ENCODE measurements at regions not wholly inside any gene's neighbourhood (a gene's known extent, or its start where the extent isn't known, plus 50 kb on each side); places are given as distances from the start of the nearest gene placed in this dataset.

GRCh38 chr18:78918707-78919106 lies 60.9 kb upstream of the SALL3 start:
- DNase-seq = no peak
- H3K4me3 Mint-ChIP-seq = no peak overlapping the region
- intact Hi-C loops (cut with micrococcal nuclease) = no loop called here

GRCh38 chr18:78919956-78920355 lies 59.7 kb upstream of the SALL3 start:
- no peak overlapping the region for H3K4me3 ChIP-seq (replicated peaks in 1 of 3; ENCODE audit: low read depth in 2 of 3, low read length in 3 of 3)
- Mint-ChIP-seq H3K36me3 (no peaks in the 10 kb centered on the region), H3K4me1 (no peaks in the 10 kb centered on the region), H3K4me3 (no peak overlapping the region), H3K9me3 (peaks cover 2 to 12% (median 5%) of the 10 kb centered on the region in 7 donors), H3K27ac (no peak overlapping the region), H3K27me3 (ENCODE audit: low read depth in 3 of 3) (peaks cover 0 to 3% (median 0%) of the 10 kb centered on the region in 3 donors)
- no peaks in the 10 kb centered on the region for H3K79me2 ChIP-seq (ENCODE audit: insufficient read depth, low read length)
- H4K20me1 ChIP-seq (ENCODE audit: insufficient read depth, low read length) = no peaks in the 10 kb centered on the region
- no peak for DNase-seq
- no peak overlapping the region for H2AFZ ChIP-seq (ENCODE audit: insufficient read depth, low read depth, low read length, poor library complexity, severe bottlenecking)
- no peak overlapping the region for H3K9ac ChIP-seq (ENCODE audit: insufficient read depth, low read length, poor library complexity, severe bottlenecking)
- no peak overlapping the region for H3K4me2 ChIP-seq (replicated peaks; ENCODE audit: extremely low read depth, low read length, poor library complexity, severe bottlenecking)
- TF ChIP-seq CTCF (IDR thresholded peaks at IDR 0.05) = no peak
- intact Hi-C loops (cut with micrococcal nuclease) = no loop called here
- WGBS (ENCODE audit: insufficient coverage) = 80% methylated on average over 1 of the region's 5 CpGs
- no peaks in the 10 kb centered on the region for H3K27me3 ChIP-seq (ENCODE audit: control insufficient read depth in 2 of 2, insufficient read depth in 2 of 2, low read length in 2 of 2)
- no peaks in the 10 kb centered on the region for H3K36me3 ChIP-seq (replicated peaks in 1 of 2; ENCODE audit: control insufficient read depth in 1 of 2, insufficient read depth in 2 of 2, low read length in 2 of 2)
- no peaks in the 10 kb centered on the region for H3K4me1 ChIP-seq (ENCODE audit: control insufficient read depth in 1 of 2, insufficient read depth in 2 of 2, low read length in 2 of 2)
- no peak overlapping the region for H3K27ac ChIP-seq (ENCODE audit: low read depth in 1 of 2, low read length in 2 of 2)
- peaks cover 0 to 14% of the 10 kb centered on the region in 2 donors for H3K9me3 ChIP-seq (replicated peaks in 1 of 2; ENCODE audit: control insufficient read depth in 1 of 2, insufficient read depth in 1 of 2, low read length in 2 of 2)

More at GRCh38 chr18:78918707-78919106, 60.9 kb upstream of the SALL3 start:
- Mint-ChIP-seq H3K27ac (no peak overlapping the region), H3K4me1 (no peaks in the 10 kb centered on the region), H3K27me3 (ENCODE audit: low read depth in 3 of 3) (peaks cover 0 to 8% (median 3%) of the 10 kb centered on the region in 3 donors), H3K9me3 (peaks cover 1 to 12% (median 4%) of the 10 kb centered on the region in 7 donors), H3K36me3 (no peaks in the 10 kb centered on the region)
- Histone ChIP-seq H3K4me2 (replicated peaks; ENCODE audit: extremely low read depth, low read length, poor library complexity, severe bottlenecking) (no peak overlapping the region), H3K27me3 (ENCODE audit: control insufficient read depth in 2 of 2, insufficient read depth in 2 of 2, low read length in 2 of 2) (no peaks in the 10 kb centered on the region), H3K4me3 (replicated peaks in 1 of 3; ENCODE audit: low read depth in 2 of 3, low read length in 3 of 3) (no peak overlapping the region), H3K9ac (ENCODE audit: insufficient read depth, low read length, poor library complexity, severe bottlenecking) (no peak overlapping the region), H3K79me2 (ENCODE audit: insufficient read depth, low read length) (no peaks in the 10 kb centered on the region), H3K36me3 (replicated peaks in 1 of 2; ENCODE audit: control insufficient read depth in 1 of 2, insufficient read depth in 2 of 2, low read length in 2 of 2) (no peaks in the 10 kb centered on the region), H3K9me3 (replicated peaks in 1 of 2; ENCODE audit: control insufficient read depth in 1 of 2, insufficient read depth in 1 of 2, low read length in 2 of 2) (peaks cover 0 to 12% of the 10 kb centered on the region in 2 donors), H4K20me1 (ENCODE audit: insufficient read depth, low read length) (no peaks in the 10 kb centered on the region), H3K4me1 (ENCODE audit: control insufficient read depth in 1 of 2, insufficient read depth in 2 of 2, low read length in 2 of 2) (no peaks in the 10 kb centered on the region), H3K27ac (ENCODE audit: low read depth in 1 of 2, low read length in 2 of 2) (no peak overlapping the region), H2AFZ (ENCODE audit: insufficient read depth, low read depth, low read length, poor library complexity, severe bottlenecking) (no peak overlapping the region)
- WGBS (ENCODE audit: insufficient coverage) = 86% methylated on average over 2 of the region's 8 CpGs
- TF ChIP-seq CTCF (IDR thresholded peaks at IDR 0.05) = no peak
